ENCODE measurements at regions not wholly inside any gene's neighbourhood (a gene's known extent, or its start where the extent isn't known, plus 50 kb on each side); places are given as distances from the start of the nearest gene placed in this dataset.

- TF ChIP-seq EP300 (IDR thresholded peaks at IDR 0.05) = no peak
- TF ChIP-seq POLR2A (IDR thresholded peaks at IDR 0.05) = no peak
- TF ChIP-seq CTCF (IDR thresholded peaks at IDR 0.05) = no peak
- TF ChIP-seq POLR2AphosphoS5 (IDR thresholded peaks at IDR 0.05) = no peak
Observed at GRCh38 chr22:35476341-35476740, 64.3 kb upstream of the RASD2 start.

Measured in upper lobe of left lung (tissue), 4 donors.